ENCODE measurements at regions not wholly inside any gene's neighbourhood (a gene's known extent, or its start where the extent isn't known, plus 50 kb on each side); places are given as distances from the start of the nearest gene placed in this dataset.

DNA sequence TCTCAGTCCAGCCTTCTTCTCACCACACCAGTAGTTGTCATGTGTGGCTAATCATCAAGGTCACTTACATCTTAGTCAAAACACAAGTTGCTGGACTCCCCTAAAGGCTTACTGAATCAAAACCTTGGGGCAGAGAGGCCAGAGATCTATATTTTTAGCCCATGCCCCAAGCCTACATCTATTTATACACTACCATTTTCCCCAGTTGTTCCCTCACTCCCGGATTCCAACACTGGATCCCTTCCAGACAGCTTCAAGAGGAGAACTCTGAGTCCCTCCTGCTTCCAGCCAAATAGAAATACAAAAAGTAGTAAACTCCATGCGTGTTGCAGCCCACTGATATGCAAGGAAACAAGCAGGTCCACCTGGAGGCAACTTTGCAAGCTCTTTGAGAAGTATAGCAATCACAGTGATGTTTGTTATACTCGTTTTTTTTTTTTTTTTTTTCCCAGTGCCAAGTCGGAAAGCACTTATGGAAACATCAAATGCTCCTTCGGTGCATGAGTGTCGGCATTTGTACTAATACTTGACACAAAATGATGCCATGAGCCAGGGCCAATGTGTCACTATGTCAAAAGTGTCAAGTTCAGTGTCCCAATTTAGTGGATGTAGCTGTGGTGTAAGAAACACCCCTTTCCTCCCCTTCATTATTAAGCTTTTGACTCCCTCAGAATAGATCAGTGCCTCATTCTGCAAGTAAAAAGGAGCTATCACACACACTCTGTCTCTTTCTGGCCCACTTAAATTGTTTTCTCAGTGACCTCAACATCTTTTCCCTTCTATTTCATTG, 594.2 kb upstream of the SGCD start:
- H3K4me3 ChIP-seq (ENCODE audit: low read depth, low read length) = no peak overlapping the region
- TF ChIP-seq CTCF (IDR thresholded peaks at IDR 0.05; ENCODE audit: borderline replicate concordance, insufficient read depth, low read depth, low read length) = no peak

- no peak overlapping the region for H3K4me3 ChIP-seq (ENCODE audit: low read depth, low read length)
- no peak for TF ChIP-seq CTCF (IDR thresholded peaks at IDR 0.05; ENCODE audit: borderline replicate concordance, insufficient read depth, low read depth, low read length)
These were observed 593.0 kb upstream of the SGCD start for GRCh38 chr5:155733935-155734334.

DNA sequence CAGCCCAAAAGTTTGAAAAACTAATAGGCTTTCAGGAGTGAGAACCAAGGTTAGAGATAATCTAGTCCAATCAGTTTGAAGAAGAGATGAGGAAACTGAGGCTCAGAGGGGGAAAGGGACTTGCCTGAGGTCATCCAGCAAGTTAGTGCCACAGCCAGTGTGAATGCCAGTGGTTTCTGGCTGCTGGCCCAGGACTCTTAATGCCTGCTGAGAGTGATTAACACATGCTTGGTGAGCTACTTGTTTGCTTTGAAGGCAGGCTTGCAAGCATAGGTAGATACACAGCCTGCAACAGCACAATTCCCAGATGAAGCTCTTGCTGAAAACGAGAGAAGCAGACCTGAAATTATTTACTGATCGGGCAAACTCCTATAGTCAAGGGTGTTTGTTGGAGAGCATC, 591.6 kb upstream of the SGCD start:
- no peak for TF ChIP-seq CTCF (IDR thresholded peaks at IDR 0.05; ENCODE audit: borderline replicate concordance, insufficient read depth, low read depth, low read length)
- no peak overlapping the region for H3K4me3 ChIP-seq (ENCODE audit: low read depth, low read length)

DNA sequence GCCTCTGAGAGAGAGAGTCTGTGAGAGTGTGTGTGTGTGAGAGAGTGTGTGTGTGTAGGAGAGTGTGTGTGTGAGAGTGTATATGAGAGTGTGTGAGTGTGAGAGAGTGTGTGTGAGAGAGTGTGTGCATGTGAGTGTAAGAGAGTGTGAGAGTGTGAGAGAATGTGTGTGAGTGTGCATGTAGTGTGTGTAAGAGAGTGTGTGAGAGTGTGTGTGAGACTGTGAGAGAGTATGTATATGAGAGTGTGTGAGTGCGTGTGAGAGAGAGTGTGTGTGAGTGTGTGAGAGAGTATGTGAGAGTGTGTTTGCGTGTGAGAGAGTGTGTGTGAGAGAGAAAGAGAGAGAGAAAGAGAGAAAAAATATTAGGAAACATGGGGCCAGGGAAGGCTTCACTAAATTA, 588.3 kb upstream of the SGCD start:
- H3K4me3 ChIP-seq (ENCODE audit: low read depth, low read length) = no peak overlapping the region
- no peak for TF ChIP-seq CTCF (IDR thresholded peaks at IDR 0.05; ENCODE audit: borderline replicate concordance, insufficient read depth, low read depth, low read length)

DNA sequence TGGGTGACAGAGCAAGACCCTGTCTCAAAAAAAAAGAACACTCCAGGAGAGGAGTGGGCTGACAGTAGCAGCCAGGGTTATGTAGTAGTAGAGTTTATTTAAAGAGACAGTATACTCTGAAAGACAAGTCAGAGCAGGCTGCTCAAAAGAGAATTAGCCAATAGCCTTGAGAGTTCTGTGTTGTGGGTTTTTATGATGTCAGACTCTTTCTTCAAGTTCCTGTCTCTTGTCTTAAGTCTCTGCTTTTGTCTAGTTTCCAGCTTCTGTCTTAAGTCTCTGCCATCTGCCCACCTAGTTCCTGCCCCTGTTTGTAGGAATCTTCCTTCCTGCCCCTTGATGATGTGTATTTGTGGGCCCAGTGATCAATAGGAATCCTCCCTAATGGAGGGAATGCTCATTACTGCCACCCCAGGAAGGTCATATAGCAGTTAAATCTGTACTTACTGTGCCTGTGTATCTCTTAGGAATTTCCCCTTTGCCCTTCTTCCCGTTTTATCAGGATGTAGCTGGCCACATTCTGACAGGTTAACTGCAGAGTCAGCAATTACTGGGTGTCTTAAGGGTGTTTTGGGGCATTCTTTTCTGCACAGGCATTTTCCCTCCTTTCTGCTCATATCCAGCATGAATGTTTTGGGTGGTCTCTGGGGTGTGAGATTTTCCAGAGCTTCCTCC, 580.5 kb upstream of the SGCD start:
- no peak for TF ChIP-seq CTCF (IDR thresholded peaks at IDR 0.05; ENCODE audit: borderline replicate concordance, insufficient read depth, low read depth, low read length)
- H3K4me3 ChIP-seq (ENCODE audit: low read depth, low read length) = no peak overlapping the region

GRCh38 chr5:155750101-155750500, 576.9 kb upstream of the SGCD start:
- TF ChIP-seq CTCF (IDR thresholded peaks at IDR 0.05; ENCODE audit: borderline replicate concordance, insufficient read depth, low read depth, low read length) = no peak
- H3K4me3 ChIP-seq (ENCODE audit: low read depth, low read length) = no peak overlapping the region

GRCh38 chr5:155750571-155750970, 576.4 kb upstream of the SGCD start:
- no peak for TF ChIP-seq CTCF (IDR thresholded peaks at IDR 0.05; ENCODE audit: borderline replicate concordance, insufficient read depth, low read depth, low read length)
- H3K4me3 ChIP-seq (ENCODE audit: low read depth, low read length) = no peak overlapping the region

Data from GM12875 (cell line).